ENCODE measurements at regions not wholly inside any gene's neighbourhood (a gene's known extent, or its start where the extent isn't known, plus 50 kb on each side); places are given as distances from the start of the nearest gene placed in this dataset.
"Not testable (repeated sequence)": the region's sequence is repeated elsewhere in the genome, so short reads cannot be mapped to it uniquely, and the experiment has no call there.

DNA sequence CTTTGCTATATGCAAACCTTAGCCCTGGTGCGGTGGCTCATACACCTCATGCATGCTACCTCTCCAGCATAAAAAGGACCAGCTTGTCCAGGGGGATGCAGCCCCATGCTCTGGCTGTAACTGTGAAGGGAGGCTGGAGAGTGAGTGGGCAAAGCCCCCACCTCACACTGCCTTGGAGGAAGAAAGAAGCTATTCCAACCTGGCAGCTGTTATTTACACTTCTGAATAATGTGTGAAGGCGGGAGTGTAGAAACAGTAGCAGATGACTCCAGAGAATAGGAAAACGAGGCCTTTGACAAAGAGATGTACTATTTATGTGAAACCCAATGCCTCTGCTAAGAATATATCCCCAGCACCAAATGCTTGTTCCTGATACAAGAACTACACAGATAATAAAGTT is 80.7 kb downstream of the MINAR1 start:
- TF ChIP-seq POLR2A (IDR thresholded peaks at IDR 0.05; ENCODE audit: low read length); GATA1 (IDR thresholded peaks at IDR 0.05; ENCODE audit: low read depth, low read length): not testable (repeated sequence)
